ENCODE measurements at regions not wholly inside any gene's neighbourhood (a gene's known extent, or its start where the extent isn't known, plus 50 kb on each side); places are given as distances from the start of the nearest gene placed in this dataset.

DNA sequence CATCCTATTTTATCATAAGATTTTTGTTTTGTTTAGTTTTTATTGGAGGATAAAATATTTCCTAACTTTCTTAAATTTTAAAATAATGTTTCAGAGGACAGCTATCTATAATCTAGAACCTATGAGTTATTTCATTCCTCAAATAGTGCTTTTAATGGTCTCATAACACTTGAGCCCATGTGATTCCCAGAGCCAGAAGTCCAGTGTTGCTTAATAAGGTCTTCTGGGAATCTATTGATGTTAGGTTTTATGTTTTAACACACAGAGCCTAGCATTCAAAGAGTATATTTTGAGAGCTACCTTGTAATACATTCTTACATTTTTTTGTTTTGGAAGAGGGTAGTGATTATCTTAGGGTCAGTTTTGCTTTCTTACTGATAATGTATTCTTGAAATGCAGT is 200.2 kb downstream of the CENPW start:
- H3K27ac ChIP-seq (ENCODE audit: low read length) = peak overlapping the region; percentile 70
- peaks cover 26% of the 10 kb centered on the region for H3K4me1 ChIP-seq (ENCODE audit: control insufficient read depth, insufficient read depth, low read length)
- no peak overlapping the region for H3K4me3 ChIP-seq (ENCODE audit: low read length)
- no peaks in the 10 kb centered on the region for H3K36me3 ChIP-seq (ENCODE audit: control insufficient read depth, insufficient read depth, low read length)
- no peaks in the 10 kb centered on the region for H3K27me3 ChIP-seq (ENCODE audit: control insufficient read depth, insufficient read depth, low read length)
- H3K9me3 ChIP-seq (ENCODE audit: control insufficient read depth, low read depth, low read length) = no peaks in the 10 kb centered on the region
- peak; percentile 44 to 72 for DNase-seq

DNA sequence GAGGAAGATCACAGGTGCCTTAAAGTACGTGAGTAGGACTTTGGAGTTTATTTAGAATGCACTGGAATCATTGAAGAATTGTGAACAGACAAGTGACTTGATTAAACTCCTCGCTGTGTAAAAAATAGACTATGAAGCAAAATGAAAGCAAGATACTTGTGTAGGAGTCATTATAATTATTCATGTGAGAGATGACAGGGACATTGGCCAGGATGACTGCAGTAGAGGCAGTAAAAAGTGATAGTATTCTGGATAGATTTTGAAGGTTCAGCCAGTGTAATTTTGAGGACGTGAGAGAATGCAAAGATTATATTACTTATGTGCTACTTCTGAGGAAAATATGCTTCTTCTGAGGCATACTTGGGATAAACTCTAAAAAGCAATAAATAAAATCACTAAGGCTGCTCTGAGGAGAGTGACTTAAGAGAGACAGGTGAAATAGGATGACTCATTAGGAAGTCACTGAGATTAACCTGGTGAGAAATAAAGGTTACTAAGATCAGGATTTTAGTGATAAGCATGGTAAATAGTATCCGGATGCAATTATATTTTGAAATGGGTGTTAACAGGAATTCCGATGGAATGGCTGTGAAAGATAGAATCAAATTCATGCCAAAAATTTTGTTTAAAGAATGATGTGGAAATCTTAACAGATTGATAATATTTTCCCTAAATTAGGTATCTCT is 202.0 kb downstream of the CENPW start:
- H3K9me3 ChIP-seq (ENCODE audit: control insufficient read depth, low read depth, low read length) = no peaks in the 10 kb centered on the region
- H3K27me3 ChIP-seq (ENCODE audit: control insufficient read depth, insufficient read depth, low read length) = no peaks in the 10 kb centered on the region
- peaks cover 30% of the 10 kb centered on the region for H3K4me1 ChIP-seq (ENCODE audit: control insufficient read depth, insufficient read depth, low read length)
- no peak overlapping the region for H3K4me3 ChIP-seq (ENCODE audit: low read length)
- no peaks in the 10 kb centered on the region for H3K36me3 ChIP-seq (ENCODE audit: control insufficient read depth, insufficient read depth, low read length)
- WGBS (ENCODE audit: insufficient coverage, low lambda C conversion rate) = 18% methylated on average over 2 of the region's 5 CpGs
- DNase-seq = peak in 1 of 2 donors; percentile 69
- H3K27ac ChIP-seq (ENCODE audit: low read length) = peak overlapping the region; percentile 75

DNA sequence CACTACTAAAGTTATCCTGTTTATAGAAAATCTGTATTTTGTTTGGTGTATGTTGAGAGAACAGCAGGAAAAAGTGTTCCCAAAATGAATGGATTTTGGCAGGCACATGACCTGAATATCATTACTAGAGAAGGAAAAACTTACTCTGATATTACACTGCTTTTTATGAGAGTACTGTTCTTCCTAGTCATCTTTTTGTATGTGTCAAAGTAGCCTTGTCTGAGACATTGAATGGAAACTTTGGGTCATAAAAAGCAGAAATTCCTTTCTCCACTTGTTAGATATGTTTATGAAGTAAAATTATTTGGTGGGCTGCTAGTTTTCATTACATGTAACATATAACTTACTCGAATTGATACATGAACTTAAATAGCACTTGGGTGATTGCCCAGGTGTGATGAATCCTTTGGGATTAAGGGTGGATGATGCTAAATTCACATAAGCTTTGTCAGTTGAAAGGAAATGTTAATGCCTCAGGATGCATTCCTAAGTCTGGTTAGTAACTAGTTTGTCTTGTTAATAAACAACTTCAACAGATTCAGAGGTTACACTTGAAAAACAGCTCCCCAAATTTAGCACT is 206.7 kb downstream of the CENPW start:
- Histone ChIP-seq H3K27ac (ENCODE audit: low read length) (no peak overlapping the region), H3K4me1 (ENCODE audit: control insufficient read depth, insufficient read depth, low read length) (peaks cover 8% of the 10 kb centered on the region), H3K27me3 (ENCODE audit: control insufficient read depth, insufficient read depth, low read length) (no peaks in the 10 kb centered on the region), H3K4me3 (ENCODE audit: low read length) (no peak overlapping the region), H3K36me3 (ENCODE audit: control insufficient read depth, insufficient read depth, low read length) (no peaks in the 10 kb centered on the region), H3K9me3 (ENCODE audit: control insufficient read depth, low read depth, low read length) (no peaks in the 10 kb centered on the region)
- DNase-seq = no peak
- no CpG with 5 or more reads among the region's 1 CpG for WGBS (ENCODE audit: insufficient coverage, low lambda C conversion rate)

DNA sequence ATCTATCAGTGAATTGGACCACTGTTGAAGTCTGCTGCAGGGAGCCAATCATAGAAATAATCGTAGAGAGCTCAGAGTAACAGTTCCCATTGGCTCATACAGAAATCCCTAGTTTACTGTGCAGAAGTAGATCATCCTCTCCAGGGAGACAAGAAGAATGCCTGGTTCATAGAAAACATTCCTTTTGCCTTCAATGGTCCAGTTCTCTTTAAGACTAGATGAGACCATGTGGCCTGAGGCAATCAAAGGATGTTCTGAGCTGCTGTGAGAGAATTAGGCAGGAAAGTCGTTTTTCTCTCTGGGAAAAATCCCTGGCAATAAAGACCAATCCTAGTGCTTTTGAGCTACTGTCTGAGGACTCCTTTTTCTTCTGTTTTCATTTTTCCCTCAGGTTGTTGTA is 208.4 kb downstream of the CENPW start:
- no CpG with 5 or more reads among the region's 2 CpGs for WGBS (ENCODE audit: insufficient coverage, low lambda C conversion rate)
- no peak overlapping the region for H3K27ac ChIP-seq (ENCODE audit: low read length)
- no peaks in the 10 kb centered on the region for H3K9me3 ChIP-seq (ENCODE audit: control insufficient read depth, low read depth, low read length)
- no peaks in the 10 kb centered on the region for H3K36me3 ChIP-seq (ENCODE audit: control insufficient read depth, insufficient read depth, low read length)
- H3K4me1 ChIP-seq (ENCODE audit: control insufficient read depth, insufficient read depth, low read length) = peaks cover 8% of the 10 kb centered on the region
- no peak for DNase-seq
- H3K27me3 ChIP-seq (ENCODE audit: control insufficient read depth, insufficient read depth, low read length) = no peaks in the 10 kb centered on the region
- H3K4me3 ChIP-seq (ENCODE audit: low read length) = no peak overlapping the region

DNA sequence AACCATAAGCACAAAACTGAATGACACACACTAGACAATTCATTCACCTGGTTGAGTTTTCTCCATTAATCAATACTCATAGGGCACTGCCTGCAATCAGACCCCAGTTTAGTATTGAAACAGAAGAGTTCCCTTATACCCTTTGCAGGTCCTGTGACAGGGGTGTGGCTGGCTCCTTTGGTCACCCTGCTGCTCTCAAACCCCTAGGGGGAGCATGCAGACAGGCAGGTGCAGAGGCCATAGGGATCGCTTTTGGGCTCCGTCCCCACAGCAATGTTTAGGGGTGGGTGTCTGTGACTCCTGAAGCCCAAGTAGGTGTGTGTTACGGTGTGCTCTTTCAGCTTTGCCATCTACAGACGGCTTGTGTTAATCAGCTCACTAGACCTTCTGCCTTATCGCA is 210.4 kb downstream of the CENPW start:
- H3K4me1 ChIP-seq (ENCODE audit: control insufficient read depth, insufficient read depth, low read length) = peaks cover 4% of the 10 kb centered on the region
- DNase-seq = no peak
- H3K4me3 ChIP-seq (ENCODE audit: low read length) = no peak overlapping the region
- no peaks in the 10 kb centered on the region for H3K9me3 ChIP-seq (ENCODE audit: control insufficient read depth, low read depth, low read length)
- no peaks in the 10 kb centered on the region for H3K27me3 ChIP-seq (ENCODE audit: control insufficient read depth, insufficient read depth, low read length)
- no peak overlapping the region for H3K27ac ChIP-seq (ENCODE audit: low read length)
- WGBS (ENCODE audit: insufficient coverage, low lambda C conversion rate) = no CpG with 5 or more reads among the region's 5 CpGs
- H3K36me3 ChIP-seq (ENCODE audit: control insufficient read depth, insufficient read depth, low read length) = no peaks in the 10 kb centered on the region

DNA sequence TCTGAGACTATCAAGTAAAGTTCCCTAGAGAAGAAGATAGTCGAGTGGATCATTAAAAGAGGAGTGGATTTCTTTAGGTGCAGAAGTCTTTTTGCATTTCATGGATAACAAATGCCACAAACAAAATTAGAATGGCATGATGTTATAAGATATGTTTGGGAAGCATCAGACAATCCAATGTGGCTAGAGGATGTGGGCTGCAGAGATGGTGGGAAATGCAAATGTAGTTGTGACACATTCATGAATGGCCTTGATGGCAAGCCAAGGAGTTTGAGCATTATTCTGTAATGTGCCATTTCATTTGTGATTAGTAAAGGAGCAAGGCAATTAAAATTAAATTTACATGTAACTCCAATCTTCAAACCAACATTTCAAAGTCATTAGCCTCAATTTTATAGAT is 211.9 kb downstream of the CENPW start:
- Histone ChIP-seq H3K27ac (ENCODE audit: low read length) (no peak overlapping the region), H3K36me3 (ENCODE audit: control insufficient read depth, insufficient read depth, low read length) (no peaks in the 10 kb centered on the region), H3K27me3 (ENCODE audit: control insufficient read depth, insufficient read depth, low read length) (no peaks in the 10 kb centered on the region), H3K4me3 (ENCODE audit: low read length) (no peak overlapping the region), H3K4me1 (ENCODE audit: control insufficient read depth, insufficient read depth, low read length) (no peaks in the 10 kb centered on the region), H3K9me3 (ENCODE audit: control insufficient read depth, low read depth, low read length) (no peaks in the 10 kb centered on the region)
- WGBS (ENCODE audit: insufficient coverage, low lambda C conversion rate) = 100% methylated on average over 1 of the region's 1 CpG
- DNase-seq = no peak

DNA sequence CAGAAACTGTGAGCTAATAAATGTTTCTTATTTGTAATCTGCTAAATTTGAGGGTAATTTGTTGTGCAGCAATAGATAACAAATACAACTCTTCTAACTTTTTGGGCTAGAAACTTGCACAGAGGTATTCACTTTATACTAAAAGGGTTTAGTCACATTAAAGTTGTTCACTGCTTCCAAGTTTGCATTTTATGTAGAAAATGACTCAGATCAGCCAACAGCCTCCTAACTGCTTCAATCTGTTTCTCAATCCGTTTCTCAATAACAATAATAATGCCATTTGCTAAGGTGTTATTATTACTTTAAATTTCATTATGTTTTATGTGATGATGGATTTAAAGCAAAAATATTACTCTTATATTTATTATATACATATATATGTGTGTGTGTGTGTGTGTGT is 213.9 kb downstream of the CENPW start:
- Histone ChIP-seq H3K36me3 (ENCODE audit: control insufficient read depth, insufficient read depth, low read length) (no peaks in the 10 kb centered on the region), H3K9me3 (ENCODE audit: control insufficient read depth, low read depth, low read length) (peaks cover 2% of the 10 kb centered on the region), H3K27me3 (ENCODE audit: control insufficient read depth, insufficient read depth, low read length) (no peaks in the 10 kb centered on the region), H3K27ac (ENCODE audit: low read length) (no peak overlapping the region), H3K4me3 (ENCODE audit: low read length) (no peak overlapping the region), H3K4me1 (ENCODE audit: control insufficient read depth, insufficient read depth, low read length) (no peaks in the 10 kb centered on the region)
- 83% methylated on average over 1 of the region's 1 CpG for WGBS (ENCODE audit: insufficient coverage, low lambda C conversion rate)
- no peak for DNase-seq

DNA sequence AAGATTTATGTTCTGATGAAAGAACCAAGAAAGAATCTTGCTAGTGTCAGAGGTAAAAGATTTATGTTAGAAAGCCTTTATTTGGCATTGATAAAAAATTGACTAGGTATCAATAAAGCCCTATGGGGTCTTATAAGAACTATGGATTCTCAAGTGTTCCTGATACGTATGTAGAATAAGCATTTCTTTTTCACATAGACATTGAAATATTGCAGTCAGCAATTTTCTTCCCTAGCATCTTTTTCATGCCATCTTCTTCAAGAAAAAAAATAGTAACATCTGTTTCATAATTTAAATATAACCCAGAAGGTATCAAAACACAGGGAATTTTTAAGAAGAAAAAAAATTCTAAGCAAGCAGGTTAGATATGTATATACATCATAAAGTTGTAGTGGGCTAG is 230.6 kb downstream of the CENPW start:
- Histone ChIP-seq H3K4me3 (ENCODE audit: low read length) (no peak overlapping the region), H3K27ac (ENCODE audit: low read length) (no peak overlapping the region), H3K4me1 (ENCODE audit: control insufficient read depth, insufficient read depth, low read length) (no peaks in the 10 kb centered on the region), H3K36me3 (ENCODE audit: control insufficient read depth, insufficient read depth, low read length) (no peaks in the 10 kb centered on the region), H3K27me3 (ENCODE audit: control insufficient read depth, insufficient read depth, low read length) (no peaks in the 10 kb centered on the region), H3K9me3 (ENCODE audit: control insufficient read depth, low read depth, low read length) (no peaks in the 10 kb centered on the region)
- no CpG with 5 or more reads among the region's 1 CpG for WGBS (ENCODE audit: insufficient coverage, low lambda C conversion rate)
- no peak for DNase-seq

DNA sequence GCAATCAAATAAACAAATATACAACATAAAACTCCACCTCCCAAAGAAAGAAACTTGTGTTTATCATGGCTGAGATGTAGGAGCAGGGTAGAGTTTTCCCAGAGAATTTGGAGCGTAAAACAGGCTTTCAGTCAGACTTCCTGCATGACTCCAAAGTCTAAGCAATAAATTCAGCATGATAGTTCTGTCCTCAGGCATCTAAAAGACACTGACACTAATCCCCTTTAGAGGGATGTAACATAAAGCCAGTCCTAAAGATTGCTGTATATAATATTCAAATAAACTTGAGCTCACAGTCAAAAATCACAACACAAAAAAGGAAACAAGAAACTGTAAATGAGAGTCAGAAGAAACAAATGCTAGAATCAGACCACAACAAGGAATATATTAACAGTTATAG is 234.4 kb downstream of the CENPW start:
- DNase-seq = no peak
- no peak overlapping the region for H3K4me3 ChIP-seq (ENCODE audit: low read length)
- WGBS (ENCODE audit: insufficient coverage, low lambda C conversion rate) = no CpG with 5 or more reads among the region's 1 CpG
- no peak overlapping the region for H3K27ac ChIP-seq (ENCODE audit: low read length)
- H3K27me3 ChIP-seq (ENCODE audit: control insufficient read depth, insufficient read depth, low read length) = no peaks in the 10 kb centered on the region
- no peaks in the 10 kb centered on the region for H3K4me1 ChIP-seq (ENCODE audit: control insufficient read depth, insufficient read depth, low read length)
- H3K9me3 ChIP-seq (ENCODE audit: control insufficient read depth, low read depth, low read length) = no peaks in the 10 kb centered on the region
- no peaks in the 10 kb centered on the region for H3K36me3 ChIP-seq (ENCODE audit: control insufficient read depth, insufficient read depth, low read length)

DNA sequence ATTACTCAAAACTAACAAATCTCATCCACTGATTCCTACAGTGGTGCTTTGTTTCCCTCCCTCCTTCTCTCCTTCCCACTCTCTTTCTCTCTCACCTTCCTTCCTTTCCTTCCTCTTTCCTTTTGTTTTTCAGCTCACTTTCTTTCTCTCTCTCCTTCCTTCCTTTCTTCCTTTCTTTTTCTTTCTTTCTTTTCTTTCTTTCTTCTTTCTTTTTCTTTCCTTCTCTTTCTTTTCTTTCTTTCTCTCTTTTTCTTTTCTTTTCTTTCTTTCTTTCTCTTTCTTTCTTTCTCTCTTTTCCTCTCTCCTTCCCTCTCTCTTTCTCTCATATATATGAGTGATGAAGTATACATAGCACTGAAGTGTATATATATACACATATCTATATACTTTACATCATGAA is 241.4 kb downstream of the CENPW start:
- Histone ChIP-seq H3K27ac (ENCODE audit: low read length) (no peak overlapping the region), H3K36me3 (ENCODE audit: control insufficient read depth, insufficient read depth, low read length) (no peaks in the 10 kb centered on the region), H3K9me3 (ENCODE audit: control insufficient read depth, low read depth, low read length) (no peaks in the 10 kb centered on the region), H3K27me3 (ENCODE audit: control insufficient read depth, insufficient read depth, low read length) (no peaks in the 10 kb centered on the region), H3K4me3 (ENCODE audit: low read length) (no peak overlapping the region), H3K4me1 (ENCODE audit: control insufficient read depth, insufficient read depth, low read length) (no peaks in the 10 kb centered on the region)
- no peak for DNase-seq

DNA sequence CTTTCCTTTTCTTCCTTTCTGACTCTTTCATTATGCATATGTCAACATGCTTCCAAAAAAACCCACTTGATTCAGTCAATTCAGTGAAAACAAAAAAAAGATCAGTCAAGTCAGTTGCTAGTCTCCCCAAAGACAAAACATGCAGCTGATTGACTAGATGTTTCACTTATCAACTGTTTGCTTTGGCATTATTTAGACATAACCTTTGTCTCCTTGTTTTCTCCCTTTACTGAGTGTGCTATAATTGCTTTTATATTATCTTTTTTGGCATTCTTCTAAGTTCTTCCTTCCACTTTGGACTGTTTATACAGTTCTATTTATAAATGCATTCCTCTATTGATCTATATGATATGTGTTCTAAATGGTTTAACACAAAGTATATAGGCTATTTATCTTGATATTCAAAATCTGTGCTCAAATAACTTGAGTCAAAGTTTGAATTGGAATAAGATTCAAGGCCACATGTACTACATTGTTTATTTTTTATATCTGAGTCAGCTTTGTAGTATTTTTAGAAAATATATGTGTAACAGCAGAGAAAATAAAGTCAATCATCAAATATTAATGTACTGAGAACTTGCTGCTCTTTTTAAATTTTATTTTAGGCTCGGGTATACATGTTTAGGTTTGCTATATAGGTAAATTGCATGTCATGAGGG is 260.5 kb downstream of the CENPW start:
- Histone ChIP-seq H3K4me3 (ENCODE audit: low read length) (no peak overlapping the region), H3K27ac (ENCODE audit: low read length) (no peak overlapping the region), H3K4me1 (ENCODE audit: control insufficient read depth, insufficient read depth, low read length) (no peaks in the 10 kb centered on the region), H3K9me3 (ENCODE audit: control insufficient read depth, low read depth, low read length) (no peaks in the 10 kb centered on the region), H3K27me3 (ENCODE audit: control insufficient read depth, insufficient read depth, low read length) (no peaks in the 10 kb centered on the region), H3K36me3 (ENCODE audit: control insufficient read depth, insufficient read depth, low read length) (no peaks in the 10 kb centered on the region)
- 100% methylated on average over 1 of the region's 1 CpG for WGBS (ENCODE audit: insufficient coverage, low lambda C conversion rate)
- no peak for DNase-seq

Data from large intestine (tissue), 3 donors.